KMS-11 (cell line): ENCODE measurements at regions not wholly inside any gene's neighbourhood (a gene's known extent, or its start where the extent isn't known, plus 50 kb on each side); places are given as distances from the start of the nearest gene placed in this dataset.

Source experiments
- H2AFZ ChIP-seq: fragments of 200-600 bp; sonication (generic); 2 replicates; pipeline ENCODE4 v1.6.1; 2016; ENCODE audit warnings: antibody characterized with exemption, mixed run types, low read depth
- H3K27ac ChIP-seq: fragments of 200-600 bp; sonication (generic); 2 replicates; pipeline ENCODE4 v1.6.1; 2016; ENCODE audit warnings: mild to moderate bottlenecking, mixed run types
- H3K27me3 ChIP-seq: fragments of 200-600 bp; sonication (generic); 2 replicates; pipeline ENCODE4 v1.6.1; 2017; ENCODE audit warnings: mild to moderate bottlenecking, low read depth, mixed run types, moderate library complexity; ENCODE audit not compliant: insufficient read depth
- H3K36me3 ChIP-seq: fragments of 200-600 bp; sonication (generic); 2 replicates; pipeline ENCODE4 v1.6.1; 2017; ENCODE audit warnings: mild to moderate bottlenecking, mixed run types; ENCODE audit not compliant: insufficient read depth
- H3K4me1 ChIP-seq: fragments of 200-600 bp; sonication (generic); 2 replicates; pipeline ENCODE4 v1.6.1; 2016; ENCODE audit warnings: mild to moderate bottlenecking, low read depth, mixed run types; ENCODE audit not compliant: poor library complexity, severe bottlenecking
- H3K4me2 ChIP-seq: fragments of 200-600 bp; sonication (generic); 2 replicates; pipeline ENCODE4 v1.7.0; 2016; ENCODE audit warnings: mild to moderate bottlenecking, mixed run types
- H3K4me3 ChIP-seq: fragments of 200-600 bp; sonication (generic); IDR thresholded peaks from 2 replicates; pipeline ENCODE4 v1.6.1; 2017; ENCODE audit warnings: low read depth, low read length, mixed read lengths; ENCODE audit not compliant: insufficient read depth
- H3K79me2 ChIP-seq: fragments of 200-600 bp; sonication (generic); 2 replicates; pipeline ENCODE4 v1.6.1; 2016; ENCODE audit warnings: low read depth, mixed run types; ENCODE audit not compliant: insufficient read depth
- H3K9ac ChIP-seq: fragments of 200-600 bp; sonication (generic); 2 replicates; pipeline ENCODE4 v1.6.1; 2016; ENCODE audit warnings: mild to moderate bottlenecking, mixed run types
- H4K20me1 ChIP-seq: fragments of 200-600 bp; sonication (generic); 2 replicates; pipeline ENCODE4 v1.6.1; 2016; ENCODE audit warnings: mild to moderate bottlenecking, mixed run types; ENCODE audit not compliant: insufficient read depth
- TF ChIP-seq, protein P1 (sequence below): fragments of 200-600 bp; sonication (generic); conservative IDR thresholded peaks from 2 replicates; pipeline ENCODE4 v1.6.1; 2017; ENCODE audit warnings: low read depth, mild to moderate bottlenecking, antibody characterized with exemption, low read length, moderate library complexity, mixed read lengths

DNA sequence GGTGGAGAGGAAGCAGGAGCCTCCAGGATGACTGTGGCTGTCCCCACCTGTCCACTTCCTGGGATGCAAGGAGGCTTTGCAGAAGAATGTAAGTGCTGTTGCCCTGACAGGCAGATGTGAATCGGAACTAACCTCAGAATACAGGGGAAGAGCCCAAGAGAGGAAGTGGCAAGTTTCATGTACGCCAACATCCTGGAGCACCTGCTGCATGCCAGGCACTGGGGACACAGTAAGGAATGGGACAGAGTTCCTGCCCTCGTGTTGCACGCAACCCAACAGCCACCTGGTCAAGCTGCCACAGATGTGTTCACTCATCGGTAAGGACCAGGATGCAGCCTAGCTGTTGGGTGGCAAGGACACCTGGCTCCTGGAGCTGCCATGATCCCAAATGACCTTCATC lies 98.6 kb upstream of the RPL38 start:
- peaks cover 47% of the 10 kb centered on the region; the same call in 1 of the 2 replicates for H3K27me3 ChIP-seq
- H3K4me2 ChIP-seq, result no peak overlapping the region
- no peaks in the 10 kb centered on the region for H3K79me2 ChIP-seq
- no peak overlapping the region for H2AFZ ChIP-seq
- H3K4me3 ChIP-seq, result no peak overlapping the region
- TF ChIP-seq, protein P1, sequence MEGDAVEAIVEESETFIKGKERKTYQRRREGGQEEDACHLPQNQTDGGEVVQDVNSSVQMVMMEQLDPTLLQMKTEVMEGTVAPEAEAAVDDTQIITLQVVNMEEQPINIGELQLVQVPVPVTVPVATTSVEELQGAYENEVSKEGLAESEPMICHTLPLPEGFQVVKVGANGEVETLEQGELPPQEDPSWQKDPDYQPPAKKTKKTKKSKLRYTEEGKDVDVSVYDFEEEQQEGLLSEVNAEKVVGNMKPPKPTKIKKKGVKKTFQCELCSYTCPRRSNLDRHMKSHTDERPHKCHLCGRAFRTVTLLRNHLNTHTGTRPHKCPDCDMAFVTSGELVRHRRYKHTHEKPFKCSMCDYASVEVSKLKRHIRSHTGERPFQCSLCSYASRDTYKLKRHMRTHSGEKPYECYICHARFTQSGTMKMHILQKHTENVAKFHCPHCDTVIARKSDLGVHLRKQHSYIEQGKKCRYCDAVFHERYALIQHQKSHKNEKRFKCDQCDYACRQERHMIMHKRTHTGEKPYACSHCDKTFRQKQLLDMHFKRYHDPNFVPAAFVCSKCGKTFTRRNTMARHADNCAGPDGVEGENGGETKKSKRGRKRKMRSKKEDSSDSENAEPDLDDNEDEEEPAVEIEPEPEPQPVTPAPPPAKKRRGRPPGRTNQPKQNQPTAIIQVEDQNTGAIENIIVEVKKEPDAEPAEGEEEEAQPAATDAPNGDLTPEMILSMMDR, result no peak
- H3K9ac ChIP-seq, result no peak overlapping the region
- H3K4me1 ChIP-seq, result no peaks in the 10 kb centered on the region
- no peaks in the 10 kb centered on the region for H3K36me3 ChIP-seq
- H4K20me1 ChIP-seq, result no peaks in the 10 kb centered on the region
- H3K27ac ChIP-seq, result no peak overlapping the region

DNA sequence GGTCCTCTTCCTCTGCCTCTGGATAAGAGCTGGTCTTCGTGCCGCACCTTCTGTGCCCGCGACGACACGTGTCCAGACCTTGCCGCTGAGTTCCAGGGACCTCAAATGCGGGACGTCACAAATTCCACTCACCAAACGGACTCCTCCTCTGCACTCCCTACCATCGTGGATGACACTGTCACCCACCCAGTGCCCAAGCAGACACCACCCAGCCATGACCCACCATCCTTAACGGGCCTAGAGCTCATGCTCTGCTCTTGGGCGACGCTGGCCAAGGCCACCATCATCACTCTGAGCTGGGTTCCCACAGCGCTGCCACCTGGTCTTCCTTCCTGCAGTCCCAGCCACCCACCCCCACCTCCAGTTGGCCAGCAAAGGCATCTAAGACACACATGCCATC lies 96.4 kb upstream of the RPL38 start:
- no peak overlapping the region for H3K4me2 ChIP-seq
- H4K20me1 ChIP-seq, result no peaks in the 10 kb centered on the region
- TF ChIP-seq, protein P1, result no peak
- no peaks in the 10 kb centered on the region for H3K4me1 ChIP-seq
- no peak overlapping the region for H2AFZ ChIP-seq
- H3K27ac ChIP-seq, result no peak overlapping the region
- H3K4me3 ChIP-seq, result no peak overlapping the region
- H3K9ac ChIP-seq, result no peak overlapping the region
- no peaks in the 10 kb centered on the region for H3K36me3 ChIP-seq
- no peaks in the 10 kb centered on the region for H3K79me2 ChIP-seq
- H3K27me3 ChIP-seq, result peaks cover 47% of the 10 kb centered on the region; the same call in 1 of the 2 replicates

DNA sequence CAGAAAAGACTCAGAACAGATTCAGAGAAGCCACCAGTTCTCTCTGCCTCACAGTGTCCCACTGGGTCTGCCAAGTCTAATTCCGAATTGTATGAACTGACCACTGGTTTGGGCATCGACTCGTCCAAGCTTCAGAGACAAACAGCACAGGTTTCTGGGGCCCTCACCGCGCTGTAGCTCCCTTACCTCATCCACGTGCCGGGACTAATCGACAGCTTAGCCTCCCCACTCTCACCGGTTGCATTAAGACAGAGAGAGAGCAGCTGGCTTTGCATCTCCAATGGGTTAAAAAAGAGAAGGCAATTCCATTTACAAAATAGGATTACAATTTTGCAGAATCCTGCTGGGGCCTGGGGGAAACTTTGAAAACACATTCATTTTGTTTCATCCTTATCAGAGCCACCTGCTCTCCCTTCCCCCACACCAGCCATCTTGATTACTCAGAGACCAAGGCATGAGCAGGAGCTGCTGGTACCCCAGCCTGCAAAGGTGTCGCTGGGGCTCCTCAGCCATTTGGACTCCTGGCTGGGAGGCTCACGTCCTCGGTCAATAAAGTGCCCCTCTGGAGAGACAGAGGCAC lies 95.3 kb upstream of the RPL38 start:
- no peak overlapping the region for H3K4me2 ChIP-seq
- TF ChIP-seq, protein P1, result no peak
- no peaks in the 10 kb centered on the region for H3K79me2 ChIP-seq
- H3K27ac ChIP-seq, result no peak overlapping the region
- H4K20me1 ChIP-seq, result no peaks in the 10 kb centered on the region
- H3K4me1 ChIP-seq, result no peaks in the 10 kb centered on the region
- no peak overlapping the region for H2AFZ ChIP-seq
- no peak overlapping the region for H3K9ac ChIP-seq
- no peaks in the 10 kb centered on the region for H3K36me3 ChIP-seq
- peaks cover 42% of the 10 kb centered on the region; the same call in 1 of the 2 replicates for H3K27me3 ChIP-seq
- no peak overlapping the region for H3K4me3 ChIP-seq

DNA sequence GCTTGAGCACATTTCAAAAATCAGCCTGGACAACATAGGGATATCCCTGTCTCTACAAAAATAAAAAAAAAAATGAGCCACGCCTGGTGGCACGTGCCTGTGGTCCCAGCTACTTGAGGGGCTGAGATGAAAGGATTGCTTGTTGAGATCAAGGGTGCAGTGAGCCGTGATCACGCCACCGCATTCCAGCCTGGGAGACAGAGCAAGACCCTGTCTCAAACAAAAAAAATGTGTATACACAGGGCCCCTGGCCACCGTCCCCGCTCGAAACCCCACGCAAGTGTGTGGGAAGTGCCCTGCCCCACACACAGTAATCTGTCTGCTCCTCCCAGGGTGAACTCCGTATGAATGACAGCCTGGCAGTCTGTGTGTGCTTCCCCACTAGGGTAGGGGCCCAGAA lies 93.0 kb upstream of the RPL38 start:
- Histone ChIP-seq H3K27ac (no peak overlapping the region), H3K36me3 (no peaks in the 10 kb centered on the region), H3K27me3 (peaks cover 43% of the 10 kb centered on the region; the same call in 1 of the 2 replicates), H3K4me2 (no peak overlapping the region), H2AFZ (no peak overlapping the region), H3K4me1 (no peaks in the 10 kb centered on the region), H3K9ac (no peak overlapping the region), H3K4me3 (no peak overlapping the region), H4K20me1 (no peaks in the 10 kb centered on the region), H3K79me2 (no peaks in the 10 kb centered on the region)
- TF ChIP-seq, protein P1, result no peak
